HFF-Myc (cell line): ENCODE measurements at regions not wholly inside any gene's neighbourhood (a gene's known extent, or its start where the extent isn't known, plus 50 kb on each side); places are given as distances from the start of the nearest gene placed in this dataset.

Source experiments
- DNase-seq: peaks from one replicate; pipeline ENCODE4 v3.0.0-alpha.2; 2011; ENCODE audit warnings: low read depth; ENCODE audit errors: extremely low read depth
- H3K4me3 ChIP-seq: replicated peaks from 2 replicates; pipeline ENCODE4 v1.5.1; 2011; ENCODE audit warnings: low read depth, mild to moderate bottlenecking, control low read depth, low read length
- CTCF ChIP-seq: IDR thresholded peaks from 2 replicates; pipeline ENCODE4 v1.5.1; 2012; ENCODE audit warnings: mild to moderate bottlenecking, low read depth, low read length, control low read depth; ENCODE audit errors: missing control alignments

GRCh38 chr3:101172516-101172915, 147.9 kb downstream of the IMPG2 start:
- TF ChIP-seq CTCF: no peak

DNA sequence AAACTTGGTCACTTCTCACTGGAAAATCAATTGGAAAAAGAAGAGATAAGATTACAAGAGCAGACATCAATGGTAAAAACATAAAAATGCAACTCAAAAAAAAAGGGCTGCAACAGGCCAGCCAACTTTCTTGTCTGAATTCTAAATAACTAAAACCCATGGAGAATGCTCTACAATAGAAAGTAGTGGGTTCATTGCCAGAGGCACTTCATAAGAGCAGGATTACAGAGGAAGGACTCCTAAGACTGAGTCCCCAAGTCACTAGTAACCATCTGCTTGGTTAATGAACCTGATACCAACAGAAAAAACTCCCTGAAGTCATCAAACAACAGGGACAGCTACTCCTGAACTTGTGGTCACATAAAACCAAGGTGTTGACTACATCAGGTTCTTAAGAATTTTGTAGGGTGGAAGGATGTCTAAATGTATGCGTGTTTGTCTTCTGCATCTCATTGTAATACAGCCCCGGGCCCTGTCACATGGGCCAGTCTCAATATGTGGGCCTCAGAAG, 148.6 kb downstream of the IMPG2 start:
- TF ChIP-seq CTCF: no peak
- no peak overlapping the region for H3K4me3 ChIP-seq
- no peak for DNase-seq

More at GRCh38 chr3:101172516-101172915, 147.9 kb downstream of the IMPG2 start:
- no peak for DNase-seq
- no peak overlapping the region for H3K4me3 ChIP-seq

GRCh38 chr3:101170806-101171558, 149.4 kb downstream of the IMPG2 start:
- DNase-seq: no peak
- no peak for TF ChIP-seq CTCF
- H3K4me3 ChIP-seq: no peak overlapping the region

DNA sequence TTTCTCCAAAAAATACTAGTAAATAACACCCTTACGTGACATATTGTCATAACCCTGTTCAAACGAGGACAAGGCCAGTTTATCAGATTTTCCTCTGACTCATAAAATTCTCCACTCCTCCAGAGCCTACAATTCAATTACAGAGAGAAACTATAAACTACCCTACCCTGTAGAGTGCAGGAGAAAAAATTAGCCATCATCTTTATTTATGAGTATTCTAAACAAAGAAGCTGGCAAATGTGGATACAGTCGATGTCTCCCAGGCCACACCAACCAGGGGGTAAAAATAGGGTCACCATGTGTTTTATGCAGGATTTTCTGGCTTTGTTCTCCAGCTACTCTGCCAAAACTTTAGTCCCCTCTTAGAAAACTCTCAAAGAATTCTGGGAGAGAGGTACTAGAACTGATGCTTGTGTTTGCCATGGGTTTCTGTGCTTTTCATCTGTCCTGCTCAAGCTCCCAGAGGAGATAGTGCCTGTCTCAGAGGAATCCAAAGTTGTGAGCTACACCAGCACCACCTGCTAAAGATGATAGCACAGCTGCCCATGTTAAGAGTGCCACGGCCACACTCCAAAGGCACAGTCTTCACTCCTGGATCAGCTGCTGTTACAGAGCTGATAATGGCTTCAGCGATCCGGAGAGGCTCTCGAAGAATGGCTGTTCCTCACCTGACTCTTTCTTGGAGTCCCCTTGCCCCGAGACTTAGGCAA, 150.2 kb downstream of the IMPG2 start:
- no peak overlapping the region for H3K4me3 ChIP-seq
- TF ChIP-seq CTCF: no peak
- DNase-seq: no peak

DNA sequence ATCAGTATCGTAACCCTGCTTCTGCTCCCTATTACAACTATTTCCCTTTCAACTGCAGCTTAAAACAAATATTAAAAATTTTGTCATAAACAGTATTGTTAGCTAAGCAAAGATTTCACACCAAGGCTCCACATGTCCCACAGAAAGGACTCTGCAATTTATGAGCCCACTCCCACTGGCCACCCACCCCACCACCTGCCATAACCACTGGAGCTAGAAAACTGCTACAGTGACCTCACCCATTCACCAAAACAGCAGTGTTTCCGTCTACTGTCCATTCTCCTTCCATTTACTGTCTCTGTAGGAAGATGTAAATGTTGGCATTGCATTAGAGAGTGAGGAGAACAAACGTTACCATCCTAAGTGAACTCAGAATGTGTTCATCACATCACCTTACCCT, 150.9 kb downstream of the IMPG2 start:
- no peak for TF ChIP-seq CTCF
- no peak for DNase-seq
- H3K4me3 ChIP-seq: no peak overlapping the region

DNA sequence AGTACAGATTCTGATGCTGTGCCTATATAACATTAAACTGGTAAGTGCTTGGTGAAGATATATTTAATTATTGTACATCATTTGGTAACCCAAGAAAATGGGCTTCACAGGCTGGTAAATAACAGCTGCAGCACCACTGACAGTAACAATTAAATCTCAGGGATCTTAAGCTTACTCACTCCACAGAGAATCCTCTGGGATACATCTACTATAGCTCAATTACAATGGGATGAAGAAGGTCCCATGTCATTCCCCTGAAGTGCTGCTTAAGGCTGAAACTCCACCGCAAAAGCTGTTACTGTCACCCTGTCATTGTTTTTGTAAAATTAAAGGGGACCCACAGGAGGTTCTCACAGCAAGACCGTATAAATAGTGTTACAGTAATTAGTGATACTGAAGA, 153.0 kb downstream of the IMPG2 start:
- no peak for DNase-seq
- TF ChIP-seq CTCF: no peak
- H3K4me3 ChIP-seq: no peak overlapping the region
